ENCODE measurements at regions not wholly inside any gene's neighbourhood (a gene's known extent, or its start where the extent isn't known, plus 50 kb on each side); places are given as distances from the start of the nearest gene placed in this dataset.

DNA sequence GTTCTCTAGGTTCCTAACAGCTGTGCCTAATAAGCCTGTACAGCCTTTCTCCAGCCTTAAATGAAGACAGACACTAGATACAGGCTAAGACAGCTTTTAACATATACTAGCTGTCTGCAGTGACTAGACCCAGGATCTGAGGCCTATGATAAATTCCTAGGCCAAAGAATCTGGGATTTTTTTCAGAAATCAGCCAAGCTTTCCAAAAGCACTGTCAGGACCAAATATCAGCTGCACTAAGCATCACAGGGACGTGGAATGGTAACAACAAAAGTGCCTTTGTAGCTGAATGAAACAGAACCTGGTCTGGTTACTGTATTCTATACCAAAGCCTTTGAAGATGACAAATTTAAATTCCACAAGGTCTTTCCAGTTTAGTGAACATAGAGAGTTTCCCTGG lies 77.9 kb upstream of the DOCK9 start:
- peaks cover 1% of the 10 kb centered on the region for H3K36me3 ChIP-seq (ENCODE audit: control insufficient read depth, insufficient read depth, low read length)
- DNase-seq (ENCODE audit: low read depth), result no peak
- TF ChIP-seq, protein P1, sequence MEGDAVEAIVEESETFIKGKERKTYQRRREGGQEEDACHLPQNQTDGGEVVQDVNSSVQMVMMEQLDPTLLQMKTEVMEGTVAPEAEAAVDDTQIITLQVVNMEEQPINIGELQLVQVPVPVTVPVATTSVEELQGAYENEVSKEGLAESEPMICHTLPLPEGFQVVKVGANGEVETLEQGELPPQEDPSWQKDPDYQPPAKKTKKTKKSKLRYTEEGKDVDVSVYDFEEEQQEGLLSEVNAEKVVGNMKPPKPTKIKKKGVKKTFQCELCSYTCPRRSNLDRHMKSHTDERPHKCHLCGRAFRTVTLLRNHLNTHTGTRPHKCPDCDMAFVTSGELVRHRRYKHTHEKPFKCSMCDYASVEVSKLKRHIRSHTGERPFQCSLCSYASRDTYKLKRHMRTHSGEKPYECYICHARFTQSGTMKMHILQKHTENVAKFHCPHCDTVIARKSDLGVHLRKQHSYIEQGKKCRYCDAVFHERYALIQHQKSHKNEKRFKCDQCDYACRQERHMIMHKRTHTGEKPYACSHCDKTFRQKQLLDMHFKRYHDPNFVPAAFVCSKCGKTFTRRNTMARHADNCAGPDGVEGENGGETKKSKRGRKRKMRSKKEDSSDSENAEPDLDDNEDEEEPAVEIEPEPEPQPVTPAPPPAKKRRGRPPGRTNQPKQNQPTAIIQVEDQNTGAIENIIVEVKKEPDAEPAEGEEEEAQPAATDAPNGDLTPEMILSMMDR (IDR thresholded peaks at IDR 0.05; ENCODE audit: insufficient read depth, low read length, poor library complexity, severe bottlenecking), result no peak
- H3K4me3 ChIP-seq (ENCODE audit: low read depth, low read length), result no peak overlapping the region
- no peaks in the 10 kb centered on the region for H3K27me3 ChIP-seq (ENCODE audit: control insufficient read depth, insufficient read depth, low read length)

DNA sequence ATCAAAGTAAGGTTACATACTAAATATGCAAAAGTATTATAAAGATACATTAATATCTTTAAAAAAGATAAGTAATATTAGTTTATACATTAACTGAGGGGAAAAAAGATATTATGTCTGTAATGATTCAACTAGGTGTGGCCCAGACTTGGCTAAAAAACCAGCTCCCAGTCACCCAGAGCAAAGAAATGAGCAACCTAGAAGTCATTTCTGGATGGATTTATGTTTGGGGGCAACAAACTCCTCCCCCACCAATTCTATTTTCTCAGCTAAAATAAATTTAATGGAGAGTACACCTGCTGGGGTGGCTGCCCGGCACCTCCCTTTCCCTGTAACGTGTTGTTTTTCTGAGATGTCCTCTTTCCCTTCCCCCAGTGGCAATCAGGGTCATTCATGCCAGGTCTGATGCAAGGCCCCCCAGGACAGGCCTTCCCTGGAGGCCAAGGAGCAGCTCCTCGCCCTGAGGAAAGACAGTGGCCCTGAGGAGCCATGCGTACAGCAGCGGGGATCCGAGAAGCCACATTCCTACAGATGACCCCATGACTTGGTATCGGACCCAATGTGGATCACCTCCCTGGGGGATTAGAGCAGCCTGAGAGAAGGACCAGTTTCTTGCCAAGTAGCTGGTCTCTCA lies 78.6 kb upstream of the DOCK9 start:
- TF ChIP-seq, protein P1 (IDR thresholded peaks at IDR 0.05; ENCODE audit: insufficient read depth, low read length, poor library complexity, severe bottlenecking), result no peak
- peaks cover 1% of the 10 kb centered on the region for H3K36me3 ChIP-seq (ENCODE audit: control insufficient read depth, insufficient read depth, low read length)
- H3K27me3 ChIP-seq (ENCODE audit: control insufficient read depth, insufficient read depth, low read length), result no peaks in the 10 kb centered on the region
- no peak for DNase-seq (ENCODE audit: low read depth)
- H3K4me3 ChIP-seq (ENCODE audit: low read depth, low read length), result no peak overlapping the region

DNA sequence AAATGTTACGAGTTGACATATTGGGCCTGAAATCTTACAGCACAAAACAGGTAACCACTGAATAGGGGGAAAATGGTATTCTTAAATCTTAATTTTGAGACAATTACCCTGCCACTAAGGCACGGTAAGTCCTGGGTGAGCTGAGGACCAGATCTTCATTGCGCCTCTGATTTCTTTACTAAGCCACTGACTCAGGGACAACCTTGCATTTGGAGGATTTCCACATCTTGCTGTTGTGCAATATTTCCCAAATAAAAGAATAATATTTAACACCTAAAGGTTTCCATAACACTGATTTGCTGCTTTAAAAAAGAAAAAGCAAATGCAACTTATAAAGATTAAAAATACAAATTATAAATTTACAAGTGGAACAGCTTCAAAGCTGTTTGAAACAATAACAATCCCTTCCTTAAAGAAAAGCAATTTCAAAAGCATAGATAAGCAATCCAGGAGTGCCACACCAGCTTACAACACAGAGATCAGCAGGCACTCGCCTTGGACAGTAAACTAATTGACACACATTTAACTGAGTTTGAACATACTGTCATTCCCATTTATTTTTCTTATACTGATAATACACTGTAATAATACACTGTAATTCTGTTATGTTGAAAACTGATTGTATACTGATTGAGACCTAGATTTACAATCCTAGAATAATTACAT lies 79.6 kb upstream of the DOCK9 start:
- H3K27me3 ChIP-seq (ENCODE audit: control insufficient read depth, insufficient read depth, low read length), result no peaks in the 10 kb centered on the region
- H3K36me3 ChIP-seq (ENCODE audit: control insufficient read depth, insufficient read depth, low read length), result no peaks in the 10 kb centered on the region
- no peak for DNase-seq (ENCODE audit: low read depth)
- H3K4me3 ChIP-seq (ENCODE audit: low read depth, low read length), result no peak overlapping the region
- TF ChIP-seq, protein P1 (IDR thresholded peaks at IDR 0.05; ENCODE audit: insufficient read depth, low read length, poor library complexity, severe bottlenecking), result no peak

DNA sequence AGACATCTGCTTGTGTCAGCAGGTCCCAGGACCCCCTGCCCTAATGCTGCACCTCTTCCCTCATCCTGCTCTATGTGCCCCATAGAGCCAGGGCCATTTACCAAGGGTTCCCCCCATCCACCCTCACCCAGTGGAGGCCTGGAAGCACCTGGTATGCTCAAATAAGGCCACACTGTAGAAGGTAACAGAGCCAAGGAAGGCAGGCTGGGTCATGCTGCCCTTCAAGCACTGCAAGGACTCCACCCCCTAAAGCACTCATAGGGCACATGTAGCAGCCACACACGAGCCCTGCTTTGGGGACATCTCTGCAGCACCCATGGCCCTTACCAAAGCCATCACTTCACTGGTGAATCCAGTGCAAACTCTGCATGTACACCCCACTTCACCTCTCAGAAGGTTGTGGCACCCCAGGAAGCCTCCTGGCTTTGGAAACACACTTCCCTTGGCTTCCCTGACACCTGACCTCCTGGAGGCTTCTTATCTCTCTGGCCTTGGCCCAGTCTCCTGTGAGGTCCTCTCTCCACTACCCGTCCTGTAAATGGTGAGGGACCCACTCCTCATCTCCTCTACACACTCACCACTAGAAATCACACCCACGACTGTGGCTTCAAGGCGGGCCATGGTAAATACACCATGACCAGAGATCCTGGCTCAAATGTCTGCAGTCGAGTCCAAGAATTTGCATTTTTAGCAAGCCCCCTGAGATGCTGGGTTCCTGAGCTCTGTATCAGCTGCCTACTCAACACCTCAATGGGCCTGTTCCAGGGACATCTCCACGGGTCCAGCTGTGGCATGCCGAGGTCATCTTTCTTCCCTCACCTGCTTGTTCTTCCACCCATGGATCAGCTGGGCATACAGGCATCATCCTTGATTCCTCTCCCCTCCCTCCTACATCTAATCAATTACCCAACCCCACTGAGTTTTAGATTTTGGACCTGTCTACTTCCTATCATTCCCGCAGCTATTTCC lies 80.9 kb upstream of the DOCK9 start:
- no peaks in the 10 kb centered on the region for H3K36me3 ChIP-seq (ENCODE audit: control insufficient read depth, insufficient read depth, low read length)
- no peak overlapping the region for H3K4me3 ChIP-seq (ENCODE audit: low read depth, low read length)
- TF ChIP-seq, protein P1 (IDR thresholded peaks at IDR 0.05; ENCODE audit: insufficient read depth, low read length, poor library complexity, severe bottlenecking), result no peak
- no peak for DNase-seq (ENCODE audit: low read depth)
- no peaks in the 10 kb centered on the region for H3K27me3 ChIP-seq (ENCODE audit: control insufficient read depth, insufficient read depth, low read length)

DNA sequence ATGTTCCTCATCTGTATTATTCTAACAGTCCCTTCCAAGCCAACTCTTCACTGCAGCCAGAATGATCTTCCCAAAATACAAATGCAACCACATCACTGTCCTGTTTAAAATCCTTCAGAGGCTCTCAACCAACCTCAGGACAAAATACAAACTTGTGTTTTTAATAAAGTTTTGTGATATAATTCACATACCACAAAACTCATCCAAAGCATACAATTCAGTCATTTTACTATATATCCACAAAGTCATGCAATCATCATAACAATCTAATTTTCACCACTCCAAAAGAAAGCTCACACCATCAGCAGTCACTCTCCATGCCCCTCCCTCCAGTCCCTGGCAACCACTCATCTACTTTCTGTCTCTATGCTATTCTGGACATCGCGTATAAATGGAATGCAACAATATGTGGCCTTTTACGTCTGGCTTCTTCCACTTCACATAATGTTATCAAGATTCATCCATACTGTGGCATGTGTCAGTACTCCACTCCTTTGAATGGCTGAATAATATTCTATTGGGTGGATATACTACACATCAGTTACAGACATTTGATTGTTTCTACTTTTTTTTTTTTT lies 81.7 kb upstream of the DOCK9 start:
- Histone ChIP-seq H3K27me3 (ENCODE audit: control insufficient read depth, insufficient read depth, low read length) (no peaks in the 10 kb centered on the region), H3K36me3 (ENCODE audit: control insufficient read depth, insufficient read depth, low read length) (no peaks in the 10 kb centered on the region), H3K4me3 (ENCODE audit: low read depth, low read length) (no peak overlapping the region)
- TF ChIP-seq, protein P1 (IDR thresholded peaks at IDR 0.05; ENCODE audit: insufficient read depth, low read length, poor library complexity, severe bottlenecking), result no peak
- DNase-seq (ENCODE audit: low read depth), result no peak
